Mesenchymal stem cell (in vitro differentiated cells and primary cell): ENCODE measurements at regions not wholly inside any gene's neighbourhood (a gene's known extent, or its start where the extent isn't known, plus 50 kb on each side); places are given as distances from the start of the nearest gene placed in this dataset.
A peak's percentile ranks its signal among the peaks of the same experiment; 100 is the strongest.

ENCODE experiments used
- DNase-seq: peaks from one replicate; pipeline ENCODE4 v3.0.0-alpha.2; 2013
- H2AFZ ChIP-seq: one replicate; pipeline ENCODE4 v1.6.1; 2013; ENCODE audit warnings: low read depth, mild to moderate bottlenecking, control low read depth, inconsistent platforms, low read length, moderate library complexity
- H2AK5ac ChIP-seq: 2 replicates; pipeline ENCODE4 v1.6.1; 2013; ENCODE audit warnings: low read length, moderate library complexity, mild to moderate bottlenecking, inconsistent platforms; ENCODE audit not compliant: severe bottlenecking
- H2BK120ac ChIP-seq: one replicate; pipeline ENCODE4 v1.6.1; 2013; ENCODE audit warnings: low read depth, mild to moderate bottlenecking, inconsistent platforms, low read length, moderate library complexity
- H2BK12ac ChIP-seq, 2 experiments: one replicate each; pipeline ENCODE4 v1.6.1; 2013; ENCODE audit warnings: inconsistent platforms in 2 of 2, low read length in 2 of 2, mild to moderate bottlenecking in 2 of 2, moderate library complexity in 2 of 2, control low read depth in 1 of 2
- H2BK15ac ChIP-seq: one replicate; pipeline ENCODE4 v1.6.1; 2013; ENCODE audit warnings: mild to moderate bottlenecking, low read depth, inconsistent platforms; ENCODE audit not compliant: poor library complexity, severe bottlenecking
- H2BK5ac ChIP-seq: 2 replicates; pipeline ENCODE4 v1.6.1; 2013; ENCODE audit warnings: low read depth, mild to moderate bottlenecking, low read length, control low read depth, inconsistent platforms; ENCODE audit not compliant: poor library complexity, severe bottlenecking
- H3K14ac ChIP-seq, 2 experiments: one replicate each; pipeline ENCODE4 v1.6.1; 2013; ENCODE audit warnings: inconsistent platforms in 2 of 2, low read length in 2 of 2, control low read depth in 1 of 2, mild to moderate bottlenecking in 1 of 2, moderate library complexity in 1 of 2
- H3K18ac ChIP-seq, 2 experiments: one replicate each; pipeline ENCODE4 v1.6.1; 2013; ENCODE audit warnings: inconsistent platforms in 2 of 2, low read length in 2 of 2, control low read depth in 1 of 2, low read depth in 1 of 2, mild to moderate bottlenecking in 1 of 2
- H3K23ac ChIP-seq, 2 experiments: one replicate each; pipeline ENCODE4 v1.6.1; 2013; ENCODE audit warnings: inconsistent platforms in 2 of 2, low read length in 2 of 2, mild to moderate bottlenecking in 2 of 2, moderate library complexity in 2 of 2, control low read depth in 1 of 2
- H3K27ac ChIP-seq: 2 replicates; pipeline ENCODE4 v1.5.1; 2013; ENCODE audit warnings: mild to moderate bottlenecking, moderate library complexity, low read length, control low read depth, inconsistent platforms; ENCODE audit not compliant: poor library complexity, severe bottlenecking
- H3K27me3 ChIP-seq, 2 experiments: 2 replicates each; pipeline versions ENCODE4 v1.6.1 to v1.7.0; 2013; ENCODE audit warnings: low read length in 2 of 2, mild to moderate bottlenecking in 2 of 2, moderate library complexity in 2 of 2, control low read depth in 1 of 2, inconsistent platforms in 1 of 2; ENCODE audit not compliant: control insufficient read depth in 1 of 2, insufficient read depth in 1 of 2
- H3K36me3 ChIP-seq, 2 experiments: 2 replicates each; pipeline versions ENCODE4 v1.6.1 to v1.7.0; 2013; ENCODE audit warnings: low read length in 2 of 2, control low read depth in 1 of 2, inconsistent platforms in 1 of 2, low read depth in 1 of 2, mild to moderate bottlenecking in 1 of 2; ENCODE audit not compliant: insufficient read depth in 2 of 2, control insufficient read depth in 1 of 2
- H3K4ac ChIP-seq, 2 experiments: one replicate each; pipeline ENCODE4 v1.6.1; 2013; ENCODE audit warnings: inconsistent platforms in 2 of 2, low read length in 2 of 2, mild to moderate bottlenecking in 2 of 2, moderate library complexity in 2 of 2, control low read depth in 1 of 2, low read depth in 1 of 2
- H3K4me1 ChIP-seq: 2 replicates; pipeline ENCODE4 v1.6.1; 2013; ENCODE audit warnings: low read depth, low read length, control low read depth; ENCODE audit not compliant: control insufficient read depth, insufficient read depth
- H3K4me2 ChIP-seq: 2 replicates; pipeline ENCODE4 v1.6.1; 2013; ENCODE audit warnings: low read length, mild to moderate bottlenecking, inconsistent platforms; ENCODE audit not compliant: poor library complexity, severe bottlenecking
- H3K4me3 ChIP-seq, 2 experiments: 2 replicates each; pipeline versions ENCODE4 v1.5.1 to v1.7.0; 2013; ENCODE audit warnings: low read length in 2 of 2, mild to moderate bottlenecking in 2 of 2, control low read depth in 1 of 2, low read depth in 1 of 2; ENCODE audit not compliant: insufficient read depth in 1 of 2
- H3K79me1 ChIP-seq: replicated peaks from 2 replicates; pipeline ENCODE4 v1.6.1; 2013; ENCODE audit warnings: mild to moderate bottlenecking, control low read depth, low read length, inconsistent platforms; ENCODE audit not compliant: poor library complexity, severe bottlenecking
- H3K9ac ChIP-seq: 2 replicates; pipeline ENCODE4 v1.7.0; 2013; ENCODE audit warnings: mild to moderate bottlenecking, low read length, moderate library complexity
- H3K9me3 ChIP-seq: 2 replicates; pipeline ENCODE4 v1.7.0; 2013; ENCODE audit warnings: mild to moderate bottlenecking, low read length; ENCODE audit not compliant: control insufficient read depth
- H4K8ac ChIP-seq: one replicate; pipeline ENCODE4 v1.6.1; 2013; ENCODE audit warnings: inconsistent platforms, mild to moderate bottlenecking, low read length, moderate library complexity
- H4K91ac ChIP-seq: one replicate; pipeline ENCODE4 v1.6.1; 2013; ENCODE audit warnings: mild to moderate bottlenecking, low read length, inconsistent platforms
- WGBS: methylation state at CpG from one replicate; pipeline ENCODE4 v1.1.7; 2013; ENCODE audit warnings: mixed read lengths; 5-methylcytosine and 5-hydroxymethylcytosine counted together

GRCh38 chr18:76619621-76620315, 124.7 kb upstream of the ZNF516 start:
- peak overlapping the region; percentile 72 to 86 for H3K18ac ChIP-seq
- H3K4me1 ChIP-seq, result peaks cover 14% of the 10 kb centered on the region
- no peak overlapping the region for H3K23ac ChIP-seq
- H4K8ac ChIP-seq, result peak overlapping the region; percentile 89
- no peak overlapping the region for H2BK5ac ChIP-seq
- H3K14ac ChIP-seq, result peak overlapping the region in 1 of 2 experiments; percentile 86
- H3K9ac ChIP-seq, result peak overlapping the region; percentile 77
- peak overlapping the region; percentile 60 to 73 for H3K4ac ChIP-seq
- peak overlapping the region; percentile 31 to 95 for H2BK12ac ChIP-seq
- H3K27ac ChIP-seq, result no peak overlapping the region
- WGBS, result 9% methylated on average over 26 of the region's 27 CpGs
- H2BK15ac ChIP-seq, result no peak overlapping the region
- H3K36me3 ChIP-seq, result no peaks in the 10 kb centered on the region
- peak; percentile 53 for DNase-seq
- peak overlapping the region; percentile 89 for H4K91ac ChIP-seq
- no peak overlapping the region for H2AK5ac ChIP-seq
- peak overlapping the region; percentile 21 for H2BK120ac ChIP-seq
- peak overlapping the region; percentile 81 for H3K4me2 ChIP-seq
- H2AFZ ChIP-seq, result peak overlapping the region; percentile 84
- peak overlapping the region; percentile 43 to 75 for H3K4me3 ChIP-seq
- H3K9me3 ChIP-seq, result no peaks in the 10 kb centered on the region
- no peaks in the 10 kb centered on the region for H3K27me3 ChIP-seq
- no peaks in the 10 kb centered on the region for H3K79me1 ChIP-seq

- Histone ChIP-seq H3K4me3 (peak overlapping the region in 1 of 2 experiments; percentile 75), H3K9me3 (no peaks in the 10 kb centered on the region), H2AFZ (peak overlapping the region; percentile 84), H3K27me3 (no peaks in the 10 kb centered on the region), H2BK12ac (peak overlapping the region in 1 of 2 experiments; percentile 23), H3K9ac (peak overlapping the region; percentile 77), H3K18ac (peak overlapping the region in 1 of 2 experiments; percentile 78), H4K91ac (peak overlapping the region; percentile 56), H3K36me3 (no peaks in the 10 kb centered on the region), H2BK15ac (no peak overlapping the region), H2BK5ac (no peak overlapping the region), H3K4me2 (no peak overlapping the region), H3K27ac (no peak overlapping the region), H3K79me1 (no peaks in the 10 kb centered on the region), H3K23ac (no peak overlapping the region), H3K4ac (peak overlapping the region in 1 of 2 experiments; percentile 60), H3K4me1 (peaks cover 14% of the 10 kb centered on the region), H3K14ac (peak overlapping the region in 1 of 2 experiments; percentile 72), H2AK5ac (peak overlapping the region; percentile 20), H4K8ac (peak overlapping the region; percentile 85), H2BK120ac (no peak overlapping the region)
- WGBS, result 52% methylated on average over 7 of the region's 11 CpGs
- DNase-seq, result no peak
Measured at GRCh38 chr18:76619261-76619620, 124.2 kb upstream of the ZNF516 start.

GRCh38 chr18:76618721-76619120, 123.7 kb upstream of the ZNF516 start:
- Histone ChIP-seq H3K14ac (no peak overlapping the region), H3K79me1 (no peaks in the 10 kb centered on the region), H3K4me2 (no peak overlapping the region), H2BK15ac (no peak overlapping the region), H3K4ac (no peak overlapping the region), H3K18ac (no peak overlapping the region), H3K9me3 (no peaks in the 10 kb centered on the region), H2AK5ac (no peak overlapping the region), H2AFZ (no peak overlapping the region), H4K8ac (no peak overlapping the region), H3K27me3 (no peaks in the 10 kb centered on the region), H3K27ac (no peak overlapping the region), H2BK5ac (no peak overlapping the region), H2BK120ac (no peak overlapping the region), H3K9ac (no peak overlapping the region), H3K4me1 (peaks cover 14% of the 10 kb centered on the region), H2BK12ac (no peak overlapping the region), H3K4me3 (no peak overlapping the region), H3K23ac (no peak overlapping the region), H4K91ac (no peak overlapping the region), H3K36me3 (no peaks in the 10 kb centered on the region)
- 89% methylated on average over 2 of the region's 2 CpGs for WGBS
- no peak for DNase-seq

- no peak for DNase-seq
- Histone ChIP-seq H3K9ac (no peak overlapping the region), H3K4me3 (no peak overlapping the region), H3K27me3 (peaks cover 4 to 7% of the 10 kb centered on the region in 2 experiments), H3K23ac (no peak overlapping the region), H2BK15ac (no peak overlapping the region), H3K36me3 (no peaks in the 10 kb centered on the region), H4K91ac (no peak overlapping the region), H3K4me1 (peaks cover 15% of the 10 kb centered on the region), H3K18ac (no peak overlapping the region), H2BK120ac (no peak overlapping the region), H3K14ac (no peak overlapping the region), H2AFZ (no peak overlapping the region), H4K8ac (no peak overlapping the region), H3K9me3 (no peaks in the 10 kb centered on the region), H3K4ac (no peak overlapping the region), H3K79me1 (no peaks in the 10 kb centered on the region), H3K27ac (no peak overlapping the region), H2BK12ac (no peak overlapping the region), H2AK5ac (no peak overlapping the region), H2BK5ac (no peak overlapping the region), H3K4me2 (no peak overlapping the region)
- WGBS, result 98% methylated on average over 7 of the region's 7 CpGs
Measured at GRCh38 chr18:76616373-76616772, 121.3 kb upstream of the ZNF516 start.
